ENCODE measurements at regions not wholly inside any gene's neighbourhood (a gene's known extent, or its start where the extent isn't known, plus 50 kb on each side); places are given as distances from the start of the nearest gene placed in this dataset.

DNA sequence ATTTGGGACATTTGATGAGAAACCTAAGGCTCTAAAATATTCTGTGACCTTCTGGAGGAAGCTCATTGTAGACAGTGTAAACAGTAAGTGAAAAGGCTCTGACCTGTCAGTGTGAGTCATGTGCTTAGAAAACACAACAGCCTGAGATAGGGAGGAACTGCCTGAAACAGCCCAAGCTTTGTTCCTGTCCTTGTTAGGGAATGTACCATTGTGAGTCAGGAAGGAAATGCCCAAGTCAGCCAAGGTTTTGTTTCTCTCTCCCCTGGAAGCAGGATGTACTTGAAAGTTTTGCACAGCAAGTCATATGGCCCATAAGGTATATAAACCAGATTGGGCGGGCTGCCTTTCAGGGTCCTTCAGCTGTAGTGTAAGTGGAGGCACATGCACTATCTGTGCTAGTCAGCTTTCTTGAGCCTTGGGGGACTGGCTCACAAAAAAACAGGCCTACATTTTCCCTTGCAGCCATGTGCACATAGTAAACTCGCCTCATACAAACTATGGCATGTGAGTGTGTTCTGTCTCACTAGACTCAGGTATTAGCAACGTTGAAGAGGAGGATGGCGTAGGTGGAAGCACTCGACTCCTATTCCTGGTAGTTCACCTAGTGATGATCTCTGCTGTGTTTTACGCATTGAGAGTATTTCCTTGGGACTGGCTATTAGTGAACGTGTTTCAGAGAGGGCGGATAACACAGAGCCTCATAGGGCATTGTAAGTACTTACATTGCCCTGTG is 141.2 kb upstream of the KLHL1 start:
- TF ChIP-seq, protein P1, sequence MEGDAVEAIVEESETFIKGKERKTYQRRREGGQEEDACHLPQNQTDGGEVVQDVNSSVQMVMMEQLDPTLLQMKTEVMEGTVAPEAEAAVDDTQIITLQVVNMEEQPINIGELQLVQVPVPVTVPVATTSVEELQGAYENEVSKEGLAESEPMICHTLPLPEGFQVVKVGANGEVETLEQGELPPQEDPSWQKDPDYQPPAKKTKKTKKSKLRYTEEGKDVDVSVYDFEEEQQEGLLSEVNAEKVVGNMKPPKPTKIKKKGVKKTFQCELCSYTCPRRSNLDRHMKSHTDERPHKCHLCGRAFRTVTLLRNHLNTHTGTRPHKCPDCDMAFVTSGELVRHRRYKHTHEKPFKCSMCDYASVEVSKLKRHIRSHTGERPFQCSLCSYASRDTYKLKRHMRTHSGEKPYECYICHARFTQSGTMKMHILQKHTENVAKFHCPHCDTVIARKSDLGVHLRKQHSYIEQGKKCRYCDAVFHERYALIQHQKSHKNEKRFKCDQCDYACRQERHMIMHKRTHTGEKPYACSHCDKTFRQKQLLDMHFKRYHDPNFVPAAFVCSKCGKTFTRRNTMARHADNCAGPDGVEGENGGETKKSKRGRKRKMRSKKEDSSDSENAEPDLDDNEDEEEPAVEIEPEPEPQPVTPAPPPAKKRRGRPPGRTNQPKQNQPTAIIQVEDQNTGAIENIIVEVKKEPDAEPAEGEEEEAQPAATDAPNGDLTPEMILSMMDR (IDR thresholded peaks at IDR 0.05) = no peak
- TF ChIP-seq POLR2A (IDR thresholded peaks at IDR 0.05; ENCODE audit: low read depth) (no peak), EP300 (IDR thresholded peaks at IDR 0.05) (no peak), POLR2AphosphoS5 (IDR thresholded peaks at IDR 0.05) (no peak)

All from esophagus muscularis mucosa (tissue), 4 donors.